A673 (cell line): ENCODE measurements at regions not wholly inside any gene's neighbourhood (a gene's known extent, or its start where the extent isn't known, plus 50 kb on each side); places are given as distances from the start of the nearest gene placed in this dataset.

Experiments used
- CTCF ChIP-seq: fragments of 300-800, 200-600 bp; sonication (generic); conservative IDR thresholded peaks from 2 replicates; pipeline ENCODE4 v1.5.1; 2017; ENCODE audit warnings: low read depth, mild to moderate bottlenecking, antibody characterized with exemption, low read length, moderate library complexity, mixed read lengths
- EZH2 ChIP-seq: fragments of 200-600 bp; sonication (generic); IDR thresholded peaks from 2 replicates; pipeline ENCODE4 v1.6.1; 2017; ENCODE audit warnings: borderline replicate concordance, low read depth, mild to moderate bottlenecking, mixed read lengths, antibody characterized with exemption, low read length; ENCODE audit not compliant: poor library complexity, severe bottlenecking

GRCh38 chr13:99634672-99635071 lies 133.4 kb downstream of the TM9SF2 start:
- TF ChIP-seq CTCF (no peak), EZH2 (no peak)
